TTC549 (cell line): ENCODE measurements at regions not wholly inside any gene's neighbourhood (a gene's known extent, or its start where the extent isn't known, plus 50 kb on each side); places are given as distances from the start of the nearest gene placed in this dataset.
A peak's percentile ranks its signal among the peaks of the same experiment; 100 is the strongest.
"Not testable (repeated sequence)": the region's sequence is repeated elsewhere in the genome, so short reads cannot be mapped to it uniquely, and the experiment has no call there.

Experiments
- FAIRE-seq: peaks from 2 replicates; lab custom pipeline; 2012; peaks lifted over from hg19 to GRCh38; lab: Jason Lieb, UNC

GRCh38 chr13:58919551-58919950 is 1244.2 kb downstream of the DIAPH3 start:
- FAIRE-seq, result no peak

- no peak for FAIRE-seq
Observed at GRCh38 chr13:58921129-58921528, 1242.6 kb downstream of the DIAPH3 start.

GRCh38 chr13:58926858-58927257 is 1236.9 kb downstream of the DIAPH3 start:
- no peak for FAIRE-seq

- FAIRE-seq, result no peak
Observed at GRCh38 chr13:58933475-58933874, 1230.3 kb downstream of the DIAPH3 start.

GRCh38 chr13:58935689-58936088 is 1228.0 kb downstream of the DIAPH3 start:
- FAIRE-seq, result no peak

- no peak for FAIRE-seq
Observed at GRCh38 chr13:58946274-58946673, 1217.5 kb downstream of the DIAPH3 start.

- no peak for FAIRE-seq
Observed at GRCh38 chr13:58949646-58950045, 1214.1 kb downstream of the DIAPH3 start.

GRCh38 chr13:58950911-58951310 is 1212.8 kb downstream of the DIAPH3 start:
- FAIRE-seq, result no peak

- no peak for FAIRE-seq
Observed at GRCh38 chr13:58953638-58954037, 1210.1 kb downstream of the DIAPH3 start.

- no peak for FAIRE-seq
Observed at GRCh38 chr13:58955546-58956385, 1208.0 kb downstream of the DIAPH3 start.

- not testable (repeated sequence) for FAIRE-seq
Observed at GRCh38 chr13:58958097-58958496, 1205.6 kb downstream of the DIAPH3 start.

GRCh38 chr13:58960888-58961287 is 1202.8 kb downstream of the DIAPH3 start:
- FAIRE-seq, result peak; percentile 77

GRCh38 chr13:58963321-58963720 is 1200.4 kb downstream of the DIAPH3 start:
- FAIRE-seq, result no peak

- FAIRE-seq, result no peak
Observed at GRCh38 chr13:58964048-58964447, 1199.7 kb downstream of the DIAPH3 start.

GRCh38 chr13:58977085-58977484 is 1186.6 kb downstream of the DIAPH3 start:
- no peak for FAIRE-seq

GRCh38 chr13:58978331-58978730 is 1185.4 kb downstream of the DIAPH3 start:
- FAIRE-seq, result no peak

GRCh38 chr13:58979851-58980250 is 1183.9 kb downstream of the DIAPH3 start:
- FAIRE-seq, result no peak

- no peak for FAIRE-seq
Observed at GRCh38 chr13:58985845-58986244, 1177.9 kb downstream of the DIAPH3 start.

GRCh38 chr13:58989556-58989955 is 1174.2 kb downstream of the DIAPH3 start:
- FAIRE-seq, result no peak

GRCh38 chr13:58991826-58992477 is 1171.8 kb downstream of the DIAPH3 start:
- FAIRE-seq, result no peak

GRCh38 chr13:58992478-58993042 is 1171.2 kb downstream of the DIAPH3 start:
- FAIRE-seq, result no peak

- no peak for FAIRE-seq
Observed at GRCh38 chr13:58994077-58994476, 1169.7 kb downstream of the DIAPH3 start.

GRCh38 chr13:58994777-58995176 is 1169.0 kb downstream of the DIAPH3 start:
- FAIRE-seq, result no peak
